ENCODE measurements at regions not wholly inside any gene's neighbourhood (a gene's known extent, or its start where the extent isn't known, plus 50 kb on each side); places are given as distances from the start of the nearest gene placed in this dataset.

GRCh38 chr15:69675731-69676130, 223.1 kb downstream of the RPLP1 start:
- WGBS, result 80% methylated on average over 2 of the region's 2 CpGs
- Histone ChIP-seq H3K9me3 (ENCODE audit: control insufficient read depth in 4 of 4, low read length in 3 of 4) (no peaks in the 10 kb centered on the region), H3K4me3 (ENCODE audit: low read depth in 1 of 3, low read length in 3 of 3) (no peak overlapping the region), H3K4me1 (ENCODE audit: control insufficient read depth in 4 of 4, insufficient read depth in 4 of 4, low read length in 3 of 4) (no peaks in the 10 kb centered on the region), H3K27ac (ENCODE audit: low read depth in 1 of 2, low read length in 2 of 2) (no peak overlapping the region), H3K36me3 (ENCODE audit: control insufficient read depth in 4 of 4, insufficient read depth in 3 of 4, low read depth in 1 of 4, low read length in 3 of 4) (no peaks in the 10 kb centered on the region), H3K9ac (ENCODE audit: low read depth in 1 of 2, low read length in 2 of 2) (no peak overlapping the region), H3K27me3 (ENCODE audit: control insufficient read depth in 4 of 4, insufficient read depth in 4 of 4, low read length in 3 of 4) (no peaks in the 10 kb centered on the region)
- TF ChIP-seq, protein P1, sequence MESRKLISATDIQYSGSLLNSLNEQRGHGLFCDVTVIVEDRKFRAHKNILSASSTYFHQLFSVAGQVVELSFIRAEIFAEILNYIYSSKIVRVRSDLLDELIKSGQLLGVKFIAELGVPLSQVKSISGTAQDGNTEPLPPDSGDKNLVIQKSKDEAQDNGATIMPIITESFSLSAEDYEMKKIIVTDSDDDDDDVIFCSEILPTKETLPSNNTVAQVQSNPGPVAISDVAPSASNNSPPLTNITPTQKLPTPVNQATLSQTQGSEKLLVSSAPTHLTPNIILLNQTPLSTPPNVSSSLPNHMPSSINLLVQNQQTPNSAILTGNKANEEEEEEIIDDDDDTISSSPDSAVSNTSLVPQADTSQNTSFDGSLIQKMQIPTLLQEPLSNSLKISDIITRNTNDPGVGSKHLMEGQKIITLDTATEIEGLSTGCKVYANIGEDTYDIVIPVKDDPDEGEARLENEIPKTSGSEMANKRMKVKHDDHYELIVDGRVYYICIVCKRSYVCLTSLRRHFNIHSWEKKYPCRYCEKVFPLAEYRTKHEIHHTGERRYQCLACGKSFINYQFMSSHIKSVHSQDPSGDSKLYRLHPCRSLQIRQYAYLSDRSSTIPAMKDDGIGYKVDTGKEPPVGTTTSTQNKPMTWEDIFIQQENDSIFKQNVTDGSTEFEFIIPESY (IDR thresholded peaks at IDR 0.05), result no peak
- TF ChIP-seq YY1 (IDR thresholded peaks at IDR 0.05) (no peak), FOXA2 (IDR thresholded peaks at IDR 0.05) (no peak), EGR1 (IDR thresholded peaks at IDR 0.05; ENCODE audit: low read depth in 2 of 2) (no peak), TAF1 (conservative IDR thresholded peaks at IDR 0.05) (no peak), RXRA (IDR thresholded peaks at IDR 0.05) (no peak), HNF4G (IDR thresholded peaks at IDR 0.05) (no peak), FOXA1 (IDR thresholded peaks at IDR 0.05) (no peak), HNF4A (conservative IDR thresholded peaks at IDR 0.05) (no peak), RAD21 (IDR thresholded peaks at IDR 0.05) (no peak), NR2F2 (IDR thresholded peaks at IDR 0.05) (no peak), GABPA (IDR thresholded peaks at IDR 0.05 in 1 of 2, conservative IDR thresholded peaks at IDR 0.05 in 1 of 2) (no peak), SP1 (IDR thresholded peaks at IDR 0.05) (no peak)
- TF ChIP-seq, protein P2, sequence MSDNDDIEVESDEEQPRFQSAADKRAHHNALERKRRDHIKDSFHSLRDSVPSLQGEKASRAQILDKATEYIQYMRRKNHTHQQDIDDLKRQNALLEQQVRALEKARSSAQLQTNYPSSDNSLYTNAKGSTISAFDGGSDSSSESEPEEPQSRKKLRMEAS (IDR thresholded peaks at IDR 0.05), result no peak
- TF ChIP-seq, protein P3, sequence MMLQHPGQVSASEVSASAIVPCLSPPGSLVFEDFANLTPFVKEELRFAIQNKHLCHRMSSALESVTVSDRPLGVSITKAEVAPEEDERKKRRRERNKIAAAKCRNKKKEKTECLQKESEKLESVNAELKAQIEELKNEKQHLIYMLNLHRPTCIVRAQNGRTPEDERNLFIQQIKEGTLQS (IDR thresholded peaks at IDR 0.05), result no peak
- TF ChIP-seq, protein P4, sequence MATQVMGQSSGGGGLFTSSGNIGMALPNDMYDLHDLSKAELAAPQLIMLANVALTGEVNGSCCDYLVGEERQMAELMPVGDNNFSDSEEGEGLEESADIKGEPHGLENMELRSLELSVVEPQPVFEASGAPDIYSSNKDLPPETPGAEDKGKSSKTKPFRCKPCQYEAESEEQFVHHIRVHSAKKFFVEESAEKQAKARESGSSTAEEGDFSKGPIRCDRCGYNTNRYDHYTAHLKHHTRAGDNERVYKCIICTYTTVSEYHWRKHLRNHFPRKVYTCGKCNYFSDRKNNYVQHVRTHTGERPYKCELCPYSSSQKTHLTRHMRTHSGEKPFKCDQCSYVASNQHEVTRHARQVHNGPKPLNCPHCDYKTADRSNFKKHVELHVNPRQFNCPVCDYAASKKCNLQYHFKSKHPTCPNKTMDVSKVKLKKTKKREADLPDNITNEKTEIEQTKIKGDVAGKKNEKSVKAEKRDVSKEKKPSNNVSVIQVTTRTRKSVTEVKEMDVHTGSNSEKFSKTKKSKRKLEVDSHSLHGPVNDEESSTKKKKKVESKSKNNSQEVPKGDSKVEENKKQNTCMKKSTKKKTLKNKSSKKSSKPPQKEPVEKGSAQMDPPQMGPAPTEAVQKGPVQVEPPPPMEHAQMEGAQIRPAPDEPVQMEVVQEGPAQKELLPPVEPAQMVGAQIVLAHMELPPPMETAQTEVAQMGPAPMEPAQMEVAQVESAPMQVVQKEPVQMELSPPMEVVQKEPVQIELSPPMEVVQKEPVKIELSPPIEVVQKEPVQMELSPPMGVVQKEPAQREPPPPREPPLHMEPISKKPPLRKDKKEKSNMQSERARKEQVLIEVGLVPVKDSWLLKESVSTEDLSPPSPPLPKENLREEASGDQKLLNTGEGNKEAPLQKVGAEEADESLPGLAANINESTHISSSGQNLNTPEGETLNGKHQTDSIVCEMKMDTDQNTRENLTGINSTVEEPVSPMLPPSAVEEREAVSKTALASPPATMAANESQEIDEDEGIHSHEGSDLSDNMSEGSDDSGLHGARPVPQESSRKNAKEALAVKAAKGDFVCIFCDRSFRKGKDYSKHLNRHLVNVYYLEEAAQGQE (IDR thresholded peaks at IDR 0.05), result no peak
- DNase-seq (ENCODE audit: low spot score), result no peak

DNA sequence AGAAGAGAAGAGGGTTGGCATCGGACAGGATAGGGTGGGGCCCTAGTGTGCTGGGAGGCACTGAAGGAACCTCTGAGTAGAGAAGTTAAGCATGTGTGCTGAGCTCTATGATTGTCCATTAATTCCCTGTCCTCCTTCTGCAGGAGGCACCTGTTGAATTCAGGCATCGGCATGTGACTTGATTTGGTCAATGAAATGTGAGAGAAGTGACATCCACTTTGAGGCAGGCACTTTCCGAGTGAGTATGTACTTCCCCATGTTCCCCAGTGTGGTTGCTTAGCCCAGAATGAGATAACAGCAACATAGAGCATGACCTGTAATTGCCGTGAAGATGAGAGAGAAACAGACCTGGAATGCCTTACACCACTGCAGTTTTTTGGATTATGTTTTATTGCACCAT, 224.8 kb downstream of the RPLP1 start:
- H3K9ac ChIP-seq (ENCODE audit: low read depth in 1 of 2, low read length in 2 of 2), result no peak overlapping the region
- H3K4me3 ChIP-seq (ENCODE audit: low read depth in 1 of 3, low read length in 3 of 3), result no peak overlapping the region
- no peaks in the 10 kb centered on the region for H3K4me1 ChIP-seq (ENCODE audit: control insufficient read depth in 4 of 4, insufficient read depth in 4 of 4, low read length in 3 of 4)
- H3K27me3 ChIP-seq (ENCODE audit: control insufficient read depth in 4 of 4, insufficient read depth in 4 of 4, low read length in 3 of 4), result no peaks in the 10 kb centered on the region
- no peaks in the 10 kb centered on the region for H3K36me3 ChIP-seq (ENCODE audit: control insufficient read depth in 4 of 4, insufficient read depth in 3 of 4, low read depth in 1 of 4, low read length in 3 of 4)
- WGBS, result 85% methylated on average over 4 of the region's 4 CpGs
- no peak for DNase-seq (ENCODE audit: low spot score)
- H3K27ac ChIP-seq (ENCODE audit: low read depth in 1 of 2, low read length in 2 of 2), result no peak overlapping the region
- H3K9me3 ChIP-seq (ENCODE audit: control insufficient read depth in 4 of 4, low read length in 3 of 4), result peaks cover 0 to 3% (median 1%) of the 10 kb centered on the region in 4 donors
- TF ChIP-seq TAF1 (conservative IDR thresholded peaks at IDR 0.05) (no peak), FOXA1 (IDR thresholded peaks at IDR 0.05) (no peak), GABPA (IDR thresholded peaks at IDR 0.05 in 1 of 2, conservative IDR thresholded peaks at IDR 0.05 in 1 of 2) (no peak), RXRA (IDR thresholded peaks at IDR 0.05) (no peak), SP1 (IDR thresholded peaks at IDR 0.05) (no peak), RAD21 (IDR thresholded peaks at IDR 0.05) (no peak), HNF4G (IDR thresholded peaks at IDR 0.05) (no peak), FOXA2 (IDR thresholded peaks at IDR 0.05) (no peak), EGR1 (IDR thresholded peaks at IDR 0.05; ENCODE audit: low read depth in 2 of 2) (no peak), HNF4A (conservative IDR thresholded peaks at IDR 0.05) (no peak), NR2F2 (IDR thresholded peaks at IDR 0.05) (no peak), JUND (IDR thresholded peaks at IDR 0.05) (no peak)
- TF ChIP-seq, protein P3 (IDR thresholded peaks at IDR 0.05), result no peak
- TF ChIP-seq, protein P2 (IDR thresholded peaks at IDR 0.05), result no peak
- TF ChIP-seq, protein P4 (IDR thresholded peaks at IDR 0.05), result no peak
- TF ChIP-seq, protein P5, sequence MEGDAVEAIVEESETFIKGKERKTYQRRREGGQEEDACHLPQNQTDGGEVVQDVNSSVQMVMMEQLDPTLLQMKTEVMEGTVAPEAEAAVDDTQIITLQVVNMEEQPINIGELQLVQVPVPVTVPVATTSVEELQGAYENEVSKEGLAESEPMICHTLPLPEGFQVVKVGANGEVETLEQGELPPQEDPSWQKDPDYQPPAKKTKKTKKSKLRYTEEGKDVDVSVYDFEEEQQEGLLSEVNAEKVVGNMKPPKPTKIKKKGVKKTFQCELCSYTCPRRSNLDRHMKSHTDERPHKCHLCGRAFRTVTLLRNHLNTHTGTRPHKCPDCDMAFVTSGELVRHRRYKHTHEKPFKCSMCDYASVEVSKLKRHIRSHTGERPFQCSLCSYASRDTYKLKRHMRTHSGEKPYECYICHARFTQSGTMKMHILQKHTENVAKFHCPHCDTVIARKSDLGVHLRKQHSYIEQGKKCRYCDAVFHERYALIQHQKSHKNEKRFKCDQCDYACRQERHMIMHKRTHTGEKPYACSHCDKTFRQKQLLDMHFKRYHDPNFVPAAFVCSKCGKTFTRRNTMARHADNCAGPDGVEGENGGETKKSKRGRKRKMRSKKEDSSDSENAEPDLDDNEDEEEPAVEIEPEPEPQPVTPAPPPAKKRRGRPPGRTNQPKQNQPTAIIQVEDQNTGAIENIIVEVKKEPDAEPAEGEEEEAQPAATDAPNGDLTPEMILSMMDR (IDR thresholded peaks at IDR 0.05; ENCODE audit: low read depth, low read length, missing input control), result no peak

Measured in liver (tissue), 8 donors.